ENCODE measurements at regions not wholly inside any gene's neighbourhood (a gene's known extent, or its start where the extent isn't known, plus 50 kb on each side); places are given as distances from the start of the nearest gene placed in this dataset.

- TF ChIP-seq CTCF (conservative IDR thresholded peaks at IDR 0.05; ENCODE audit: low read length): no peak
- TF ChIP-seq EZH2phosphoT487 (IDR thresholded peaks at IDR 0.05; ENCODE audit: borderline replicate concordance, low read depth, low read length): no peak
Observed at GRCh38 chr4:111808174-111808573, 337.1 kb upstream of the FAM241A start.

All from OCI-LY7 (cell line).